Stimulated activated CD8-positive, alpha-beta memory T cell treated with anti-CD3 and anti-CD28 coated beads, Interleukin-15, amount 100 ng/mL, for 24 hours (primary cell): ENCODE measurements at regions not wholly inside any gene's neighbourhood (a gene's known extent, or its start where the extent isn't known, plus 50 kb on each side); places are given as distances from the start of the nearest gene placed in this dataset.
"Not testable (repeated sequence)": the region's sequence is repeated elsewhere in the genome, so short reads cannot be mapped to it uniquely, and the experiment has no call there.

Source experiments
- DNase-seq: peaks from one replicate; pipeline ENCODE4 v3.0.0-alpha.2; 2020; ENCODE audit warnings: low read depth

DNA sequence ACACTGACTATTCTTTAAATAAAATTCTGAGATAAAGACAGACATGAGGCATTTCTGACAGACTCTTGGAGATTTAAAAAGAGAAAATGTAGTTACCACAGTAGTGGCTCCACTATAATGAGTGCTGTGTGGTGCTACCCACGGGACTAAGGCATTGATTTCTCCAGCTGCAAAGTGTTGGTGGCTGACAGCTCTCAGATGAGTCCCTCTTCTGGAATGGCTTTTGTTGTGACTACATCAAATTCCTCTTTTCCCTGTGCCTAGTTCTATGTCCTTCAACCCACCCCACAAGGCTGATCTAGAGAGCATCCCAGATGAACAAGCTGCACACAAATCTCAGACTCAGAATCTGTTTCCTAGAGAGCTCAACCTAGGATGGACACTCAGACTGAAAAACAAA, 884.8 kb upstream of the ZEB2 start:
- no peak for DNase-seq

DNA sequence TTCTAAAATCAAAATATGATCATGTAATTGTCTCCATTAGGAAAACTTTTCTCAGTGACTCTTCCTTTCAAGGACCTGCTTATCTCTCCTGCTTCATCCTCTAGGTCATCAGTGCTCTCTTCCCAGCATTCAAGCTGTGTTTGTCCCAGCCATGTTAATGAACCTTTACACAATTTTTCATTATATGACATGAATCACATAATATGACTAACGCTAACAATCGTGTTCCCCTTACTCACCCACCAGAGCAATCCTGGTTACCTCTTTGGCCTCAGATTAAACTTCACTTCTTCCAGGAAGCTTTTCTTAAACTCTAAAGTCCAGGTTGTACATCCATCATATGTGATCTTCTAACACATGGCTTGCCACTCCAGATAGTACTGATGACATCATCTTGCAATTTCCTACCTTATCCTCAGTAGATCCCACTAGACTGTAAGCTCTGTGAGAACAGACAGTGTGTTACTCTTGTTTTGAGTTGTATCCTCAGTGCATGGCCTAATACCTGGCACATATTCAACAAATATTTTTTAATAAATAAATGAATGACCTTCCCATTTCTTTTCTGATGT, 882.9 kb upstream of the ZEB2 start:
- no peak for DNase-seq

DNA sequence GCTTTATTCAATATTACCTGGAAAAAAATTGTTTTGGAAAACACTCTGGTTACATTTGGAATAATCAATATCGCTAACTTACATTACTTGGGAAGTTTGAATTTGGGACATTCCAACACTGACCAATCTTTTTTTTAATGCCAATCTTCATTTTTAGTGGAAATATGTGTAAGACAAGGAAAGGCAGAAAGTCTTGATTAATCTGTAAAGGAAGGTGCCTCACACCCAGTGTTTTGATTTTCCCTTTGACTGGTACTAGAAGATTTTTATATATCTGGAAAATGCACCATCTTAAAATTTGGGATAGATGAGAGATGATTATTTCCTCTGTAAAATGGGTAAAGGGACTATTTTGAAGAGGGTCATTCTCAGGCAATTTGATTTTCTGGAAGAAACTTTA, 879.2 kb upstream of the ZEB2 start:
- DNase-seq: no peak

DNA sequence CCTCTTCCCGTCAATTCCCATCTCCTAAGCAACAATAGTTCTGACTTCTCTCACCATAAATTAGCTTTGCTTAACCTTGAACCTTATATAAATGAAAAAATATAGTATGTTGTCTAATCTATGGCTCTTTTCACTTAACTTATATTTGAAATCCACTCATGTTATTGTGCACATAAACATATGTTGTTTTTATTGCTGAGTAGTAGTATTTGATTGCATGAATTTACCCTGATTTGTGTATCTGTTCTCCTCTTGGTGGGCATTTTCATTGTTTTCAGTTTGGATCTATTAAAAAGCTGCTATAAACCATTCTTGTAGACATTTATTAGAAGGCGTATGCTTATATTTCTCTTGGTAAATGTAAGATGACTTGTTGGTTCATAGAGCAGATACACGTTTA, 874.3 kb upstream of the ZEB2 start:
- DNase-seq: no peak

DNA sequence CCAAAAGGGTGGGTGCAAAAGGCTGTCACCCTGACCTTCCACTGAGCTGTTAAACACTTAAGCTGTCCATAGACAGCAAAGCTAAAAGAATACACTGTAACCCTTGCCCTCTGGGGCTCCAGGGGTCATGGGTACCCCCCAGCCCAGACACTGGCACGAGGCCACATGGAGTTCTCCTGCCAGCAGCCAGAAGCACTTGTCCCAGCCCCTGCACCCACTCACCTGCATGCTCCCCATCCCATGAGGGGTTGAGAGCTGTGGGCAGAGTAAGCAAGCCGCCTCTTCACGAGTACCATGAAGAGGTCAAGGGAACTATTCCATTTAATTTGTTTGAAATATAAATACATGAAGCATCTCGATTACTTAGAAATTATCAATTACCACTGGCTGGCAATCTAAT, 867.1 kb upstream of the ZEB2 start:
- no peak for DNase-seq

DNA sequence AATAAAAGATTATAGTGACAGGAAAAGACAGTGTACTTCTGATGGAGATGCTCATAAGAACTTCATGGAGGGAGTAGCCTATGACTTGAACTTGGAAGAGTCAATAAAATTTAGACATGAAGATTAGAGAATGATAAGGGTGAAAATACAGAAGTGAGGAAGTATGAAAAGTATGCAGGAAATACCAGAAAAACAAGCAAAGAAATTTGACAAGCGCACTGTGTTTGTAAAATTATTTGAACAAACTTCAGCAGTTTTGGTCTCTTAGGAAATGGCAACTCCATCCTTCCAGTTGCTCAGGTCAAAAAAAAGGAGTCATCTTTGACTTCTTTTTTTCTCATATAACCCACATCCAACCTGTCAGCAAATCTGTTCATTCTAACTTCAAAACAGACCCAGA, 864.0 kb upstream of the ZEB2 start:
- no peak for DNase-seq

DNA sequence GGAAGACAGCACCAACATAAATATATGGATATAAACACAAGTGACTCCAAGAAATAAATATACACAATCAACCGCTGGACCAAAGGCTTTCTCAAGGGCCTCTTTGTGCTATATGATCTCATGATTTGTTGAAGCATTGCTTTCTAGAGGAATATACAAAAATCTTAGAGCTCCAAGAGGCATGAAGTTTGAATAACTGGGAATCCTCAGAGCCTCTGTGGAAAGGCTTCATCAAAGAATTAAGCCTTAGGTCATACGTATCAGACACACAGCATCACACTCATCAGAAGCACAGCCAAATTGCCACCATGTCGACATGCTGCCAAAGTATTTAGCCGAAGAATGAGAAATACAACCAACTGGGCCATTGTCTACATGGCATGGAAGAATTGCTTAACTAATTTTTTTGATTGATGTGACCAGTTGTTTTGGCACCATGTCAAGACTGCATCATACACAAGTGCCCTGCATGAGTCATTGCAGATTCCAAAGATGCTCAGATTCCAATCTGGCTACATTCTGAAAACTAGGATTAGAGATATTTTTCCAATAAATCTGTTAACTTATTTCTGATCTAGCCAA, 860.6 kb upstream of the ZEB2 start:
- no peak for DNase-seq

DNA sequence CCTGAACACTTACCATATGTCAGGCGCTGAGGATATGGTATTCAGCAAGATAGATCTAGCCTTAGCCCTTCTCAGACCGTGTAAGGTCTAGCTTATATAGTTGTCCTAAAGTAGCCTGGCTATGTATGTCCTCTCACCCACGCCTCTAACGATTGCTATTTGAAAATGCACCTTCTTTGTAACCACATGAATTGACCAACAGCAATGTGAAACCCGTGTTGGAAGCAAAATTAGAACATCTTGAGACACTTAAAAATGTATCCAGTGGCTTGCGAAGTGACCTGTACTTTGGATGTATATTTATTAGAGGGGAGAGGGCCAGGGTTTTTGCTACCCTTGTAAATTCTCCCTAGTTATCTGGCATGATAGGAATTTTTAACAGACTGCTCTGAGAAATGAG, 860.0 kb upstream of the ZEB2 start:
- no peak for DNase-seq

DNA sequence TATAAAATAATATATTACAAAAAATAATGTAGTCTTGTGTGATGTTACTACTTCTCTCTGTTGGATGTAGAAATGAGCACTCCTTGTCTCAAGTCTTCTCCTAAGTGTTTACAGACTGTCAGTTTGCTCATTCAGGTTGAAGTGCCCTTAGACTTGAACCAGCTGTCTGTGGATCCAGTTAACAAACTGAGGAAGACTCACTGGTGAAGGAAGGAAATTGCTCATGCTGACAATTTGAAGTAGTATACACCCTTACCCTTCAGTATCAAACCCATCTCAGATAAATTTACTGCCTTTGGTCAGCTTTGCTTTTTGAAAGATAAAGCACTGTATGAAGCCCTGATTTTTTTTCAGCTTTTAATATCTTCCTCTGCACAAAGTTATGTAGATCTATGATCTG, 854.2 kb upstream of the ZEB2 start:
- DNase-seq: no peak

DNA sequence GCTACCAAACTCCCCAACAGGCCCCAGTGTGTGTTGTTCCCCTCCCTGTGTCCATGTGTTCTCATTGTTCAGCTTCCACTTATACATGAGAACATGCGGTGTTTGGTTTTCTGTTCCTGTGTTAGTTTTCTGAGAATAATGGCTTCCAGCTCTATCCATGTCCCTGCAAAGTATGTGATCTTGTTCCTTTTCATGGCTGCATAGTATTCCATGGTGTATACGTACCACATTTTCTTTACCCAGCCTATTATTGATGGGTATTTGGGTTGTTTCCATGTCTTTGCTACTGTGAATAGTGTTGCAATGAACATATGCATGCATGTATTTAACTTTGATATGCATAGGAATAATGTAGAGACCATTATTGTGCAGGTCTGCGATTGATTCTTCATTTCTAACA, 847.4 kb upstream of the ZEB2 start:
- DNase-seq: not testable (repeated sequence)

DNA sequence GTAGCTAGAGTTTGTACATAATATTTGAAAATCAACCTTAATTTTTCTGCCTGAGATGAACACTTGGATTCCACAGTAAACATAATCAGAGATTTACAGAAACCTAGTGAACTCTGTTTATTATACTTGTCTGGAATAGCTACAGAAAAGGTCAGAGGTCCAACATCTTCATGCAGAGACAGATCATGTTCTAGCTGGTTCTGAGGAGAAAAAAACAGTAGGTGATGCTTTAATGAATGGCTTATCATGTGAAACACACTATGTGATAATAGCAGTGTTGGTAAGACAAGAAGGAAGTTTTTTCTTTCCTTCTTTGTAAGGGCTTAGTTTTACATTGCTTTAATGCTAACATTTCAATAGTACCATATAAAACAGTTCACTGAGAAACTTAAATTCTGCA, 846.4 kb upstream of the ZEB2 start:
- no peak for DNase-seq

DNA sequence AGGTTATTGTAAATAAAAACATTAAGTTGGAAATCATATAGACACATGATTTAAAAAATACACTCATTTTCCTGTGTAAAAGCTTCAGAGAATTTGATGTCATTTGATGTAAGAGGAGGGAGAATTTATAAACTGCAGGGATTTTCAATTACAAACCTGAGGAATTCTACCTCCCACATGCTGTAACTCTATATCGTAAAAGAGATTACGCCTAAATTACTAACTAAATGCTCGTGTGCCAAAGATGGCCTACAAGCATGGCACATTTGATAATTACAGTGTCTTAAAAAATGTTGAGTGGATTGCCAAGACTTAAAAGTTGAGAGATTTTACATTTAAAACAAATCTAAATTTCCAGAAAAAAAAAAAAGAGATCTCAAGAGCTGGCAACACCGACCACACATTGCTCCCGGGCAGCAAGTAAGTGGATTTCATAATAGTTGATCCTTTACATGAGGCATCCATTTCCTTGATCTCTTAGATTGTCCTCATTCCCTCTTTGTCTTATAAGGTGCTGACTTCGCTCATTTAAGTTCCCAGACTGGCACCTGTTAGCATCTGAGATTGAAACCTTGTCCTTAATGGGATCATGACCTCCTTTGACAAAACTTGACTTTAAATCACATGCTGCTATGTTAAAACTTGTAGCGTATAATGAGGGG, 840.3 kb upstream of the ZEB2 start:
- no peak for DNase-seq

DNA sequence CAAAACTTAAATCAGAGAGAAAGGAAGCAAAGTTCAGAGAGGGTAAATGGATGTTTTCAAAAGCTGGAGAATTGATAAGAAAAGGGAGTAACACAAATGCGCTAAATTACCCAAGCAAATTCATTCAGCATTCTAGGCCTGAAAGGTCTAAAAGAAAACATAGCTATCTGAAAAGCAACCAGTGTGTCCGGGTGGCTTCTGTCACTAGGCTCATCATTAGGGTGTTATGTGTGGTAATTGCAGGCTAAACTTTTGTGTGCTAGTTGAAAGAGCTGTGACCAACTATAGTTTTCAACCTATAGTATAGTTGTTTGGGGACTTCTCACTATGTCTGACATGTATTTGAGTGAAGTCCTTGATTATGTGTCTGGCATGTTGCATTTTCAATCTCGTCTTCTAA, 839.6 kb upstream of the ZEB2 start:
- DNase-seq: no peak

DNA sequence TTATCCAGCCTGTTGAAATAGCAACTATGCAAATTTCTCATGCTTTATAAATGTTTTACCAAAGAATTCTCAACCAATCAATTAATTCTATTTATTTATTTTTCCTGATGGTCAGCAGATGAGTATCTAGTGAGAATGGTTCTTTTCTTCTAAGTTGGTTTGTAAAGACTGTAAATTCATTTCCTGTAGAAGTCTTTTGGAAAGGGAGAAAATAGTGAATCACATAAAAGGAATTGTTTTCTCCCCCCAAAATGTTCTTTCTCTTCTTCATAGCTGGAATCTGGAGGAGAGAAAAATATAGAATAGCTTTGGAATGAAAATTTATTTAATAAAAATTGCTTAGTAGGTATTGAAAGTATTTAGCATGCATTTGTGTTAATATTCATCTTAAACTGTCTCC, 836.1 kb upstream of the ZEB2 start:
- no peak for DNase-seq

DNA sequence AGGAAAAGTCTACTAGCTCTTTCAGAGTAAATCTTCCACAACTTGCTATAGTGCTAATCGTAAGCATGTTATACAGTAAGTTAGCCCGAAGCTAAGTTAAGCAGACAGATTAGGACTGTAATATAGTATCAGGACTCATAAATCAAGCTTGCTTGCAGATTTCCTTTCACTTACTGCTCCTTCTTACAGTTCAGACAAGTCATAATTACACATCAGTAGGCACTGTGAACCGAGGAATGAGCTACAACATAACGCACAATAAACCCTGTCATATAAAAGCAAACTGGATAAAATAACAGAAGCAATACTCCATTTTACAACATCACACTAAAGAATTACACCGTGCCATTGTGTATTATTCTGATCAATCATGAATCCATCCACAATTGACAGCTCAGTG, 832.6 kb upstream of the ZEB2 start:
- no peak for DNase-seq

DNA sequence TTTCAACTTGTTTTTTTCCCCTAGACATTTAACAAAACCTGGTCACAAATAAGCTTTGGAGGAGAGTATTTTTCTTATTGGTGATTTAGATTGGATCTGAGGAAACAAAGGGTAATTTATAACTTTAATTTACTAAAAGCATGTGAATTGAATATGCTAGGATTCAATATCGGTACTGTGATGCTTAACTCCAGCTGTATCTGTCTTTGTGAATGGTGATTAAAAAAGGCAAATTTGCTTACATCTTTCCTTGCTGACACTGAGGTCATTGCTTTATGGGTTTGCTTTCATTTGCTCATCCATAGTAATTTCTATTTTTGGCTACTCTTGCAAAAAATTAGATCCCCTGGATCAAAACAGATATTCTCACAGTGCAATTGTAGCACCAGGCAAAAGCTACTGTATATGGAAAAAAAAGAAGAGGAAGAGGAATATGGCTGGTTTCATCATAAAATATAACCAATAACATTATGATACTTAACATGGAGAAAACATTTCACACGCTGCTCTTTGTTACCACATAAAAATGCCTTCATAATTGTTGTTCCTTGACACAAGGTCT, 832.0 kb upstream of the ZEB2 start:
- DNase-seq: no peak

DNA sequence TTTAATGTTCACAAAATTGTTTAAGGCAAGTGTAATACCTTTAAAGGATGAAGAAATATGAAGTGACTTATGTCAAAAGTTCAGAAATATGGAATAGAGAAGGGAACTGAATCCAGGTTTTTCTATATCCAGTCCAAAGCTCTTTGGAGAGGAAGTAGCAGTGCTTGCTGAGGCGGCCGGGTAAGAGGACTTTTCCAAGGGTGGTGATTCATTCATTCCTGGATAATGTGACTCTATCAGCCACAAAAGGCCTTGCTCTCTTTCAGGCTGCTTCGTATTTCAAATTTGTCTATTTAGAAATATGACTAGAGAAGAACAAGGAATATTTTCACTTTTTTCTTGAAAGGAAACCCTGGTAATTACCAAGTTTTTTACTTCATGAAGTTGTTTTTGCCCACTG, 830.1 kb upstream of the ZEB2 start:
- no peak for DNase-seq

DNA sequence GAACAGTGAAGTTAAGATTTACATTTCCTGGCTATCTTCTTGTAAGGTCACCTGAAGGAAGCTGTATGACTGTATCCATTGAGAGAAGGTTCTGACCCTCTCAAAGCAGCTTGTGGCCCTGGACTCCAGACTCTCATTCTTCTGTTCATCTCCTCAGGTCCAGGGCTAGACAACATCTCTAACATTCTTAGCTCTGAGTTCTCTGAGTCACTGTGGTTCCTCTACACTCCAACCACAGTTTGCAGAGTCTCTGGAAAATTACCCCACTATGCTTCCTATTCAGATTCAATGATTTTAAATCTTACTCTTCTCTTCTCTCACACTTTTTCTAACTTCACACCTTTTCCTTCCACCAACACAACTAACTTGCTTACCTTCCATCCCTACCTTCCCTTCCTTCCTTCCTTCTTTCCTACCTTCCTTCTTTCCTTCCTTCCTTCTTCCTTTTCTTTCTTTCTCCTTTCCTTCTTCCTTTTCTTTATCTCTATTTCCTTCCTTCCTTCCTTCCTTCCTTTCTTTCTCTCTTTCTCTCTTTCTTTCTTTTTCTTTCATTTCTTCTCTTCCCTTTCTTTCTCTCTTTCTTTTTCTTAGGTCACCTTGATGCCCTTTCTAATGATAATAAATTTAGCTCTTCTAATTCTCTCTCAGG, 824.3 kb upstream of the ZEB2 start:
- DNase-seq: no peak

DNA sequence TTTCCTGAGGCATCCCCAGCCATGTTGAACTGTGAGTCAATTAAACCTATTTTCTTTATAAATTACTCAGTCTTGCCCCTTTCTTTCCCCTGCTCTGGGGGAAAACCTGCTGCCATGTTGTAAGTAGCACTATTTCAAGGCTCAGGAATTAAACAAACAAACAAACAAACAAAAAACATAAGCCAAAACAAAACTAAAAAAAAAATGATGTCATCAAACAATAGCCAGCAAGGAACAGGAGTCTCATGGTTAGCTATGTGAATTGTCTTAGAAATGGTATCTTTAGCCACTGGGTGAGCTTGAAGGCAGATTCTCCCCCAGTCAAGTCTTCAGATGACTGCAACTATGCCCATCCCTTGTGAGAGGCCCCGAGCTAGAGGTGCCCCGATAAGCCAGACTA, 823.4 kb upstream of the ZEB2 start:
- no peak for DNase-seq

DNA sequence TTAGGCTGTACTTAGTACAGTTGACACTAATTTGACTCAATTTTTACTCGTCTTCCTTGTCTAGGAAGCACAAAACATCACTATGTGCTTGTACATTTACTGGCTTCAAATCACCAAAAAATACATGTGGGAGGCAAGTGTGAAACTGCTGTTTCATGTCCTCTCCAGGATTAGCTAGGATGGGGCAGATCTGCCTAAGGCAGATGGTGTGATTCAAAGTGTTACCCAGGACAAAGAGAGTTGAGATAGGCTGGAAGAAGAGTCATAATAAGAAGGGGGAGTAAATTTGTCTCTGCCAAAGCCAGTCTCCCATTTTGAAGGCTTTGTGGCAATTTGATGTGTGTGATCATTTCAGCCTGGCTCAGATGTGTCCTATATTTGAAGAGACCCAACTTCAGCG, 821.6 kb upstream of the ZEB2 start:
- no peak for DNase-seq

DNA sequence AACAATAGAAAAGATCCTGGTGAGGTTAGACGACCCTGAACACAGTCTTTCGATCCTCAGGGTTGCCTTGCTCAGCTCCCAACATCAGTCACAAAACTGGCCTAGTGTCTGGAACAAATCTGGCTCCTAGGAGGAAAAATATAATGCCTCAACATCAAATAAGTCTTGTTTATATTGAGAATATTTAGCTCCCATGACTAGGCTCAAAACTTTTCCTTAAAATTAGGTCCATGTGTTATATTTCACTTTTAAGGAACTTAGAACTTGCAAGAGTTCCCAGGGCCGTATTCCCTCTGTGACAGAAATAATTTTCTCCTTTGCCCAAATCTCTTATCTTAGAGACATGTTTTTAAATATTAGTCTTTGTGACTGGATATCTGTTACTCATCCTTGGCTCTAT, 819.7 kb upstream of the ZEB2 start:
- no peak for DNase-seq

DNA sequence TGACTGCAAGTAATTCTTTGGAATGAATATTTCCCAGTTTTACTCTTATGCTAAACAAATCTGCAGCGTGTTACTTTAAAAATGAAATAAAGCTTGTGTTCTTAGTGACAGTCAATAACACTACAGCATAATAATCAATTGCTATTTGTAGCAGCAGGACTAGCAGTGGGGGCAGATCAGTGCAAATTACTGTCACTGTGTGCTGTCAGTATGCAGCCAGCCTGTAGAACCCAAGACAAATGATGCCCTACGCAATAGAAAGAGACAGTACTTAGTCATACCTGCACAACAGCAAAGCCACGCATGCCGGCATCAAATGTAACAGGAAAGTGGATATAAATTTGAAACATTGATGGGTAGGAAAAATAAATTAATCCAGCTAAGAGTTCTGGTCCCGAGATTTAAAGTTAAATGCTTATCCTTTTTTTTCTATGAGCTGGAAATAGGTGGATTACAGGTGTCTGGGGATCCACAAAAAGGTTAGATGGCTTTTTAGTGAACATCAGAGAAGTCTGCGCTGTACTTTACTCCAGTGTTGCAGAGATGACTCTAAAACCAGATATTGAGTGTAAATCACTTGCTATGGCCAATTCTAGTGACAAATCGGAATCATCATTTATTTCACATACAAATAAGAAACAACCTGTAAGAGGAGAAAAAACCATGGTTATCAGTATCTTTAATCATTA, 812.4 kb upstream of the ZEB2 start:
- DNase-seq: no peak

DNA sequence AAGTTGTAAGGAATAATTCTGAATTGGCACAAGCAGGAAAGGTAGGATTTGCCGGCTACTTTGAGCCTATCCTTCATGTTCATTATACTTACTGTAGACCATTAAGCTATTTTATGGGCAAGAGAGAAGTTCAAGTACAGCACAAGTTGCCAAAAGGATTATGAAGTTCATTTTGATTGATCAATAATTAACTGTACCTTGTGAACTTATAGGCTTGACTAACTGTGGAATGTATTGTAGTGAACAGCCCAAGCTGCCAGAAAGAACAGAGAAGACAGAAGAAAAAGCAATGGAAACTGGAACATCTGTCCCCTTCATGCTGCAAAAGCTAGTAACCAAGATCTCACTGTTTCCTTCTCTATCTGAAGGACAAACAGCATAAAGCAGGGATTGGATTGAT, 810.1 kb upstream of the ZEB2 start:
- DNase-seq: no peak
